Lower leg skin (tissue), 3 donors: ENCODE measurements at regions not wholly inside any gene's neighbourhood (a gene's known extent, or its start where the extent isn't known, plus 50 kb on each side); places are given as distances from the start of the nearest gene placed in this dataset.

Experiments used
- POLR2A ChIP-seq, 2 donors: fragments of 450-650 bp; IDR thresholded peaks; one replicate each; pipeline ENCODE4 v1.6.1; 2016 to 2017; ENCODE audit warnings: antibody characterized with exemption in 2 of 2, mild to moderate bottlenecking in 1 of 2, moderate library complexity in 1 of 2
- TF ChIP-seq, protein P1 (sequence below), 3 donors: fragments of 450-650 bp; IDR thresholded peaks; one replicate each; pipeline ENCODE4 v1.5.1; 2016; ENCODE audit warnings: antibody characterized with exemption in 3 of 3, mild to moderate bottlenecking in 3 of 3, moderate library complexity in 2 of 3

DNA sequence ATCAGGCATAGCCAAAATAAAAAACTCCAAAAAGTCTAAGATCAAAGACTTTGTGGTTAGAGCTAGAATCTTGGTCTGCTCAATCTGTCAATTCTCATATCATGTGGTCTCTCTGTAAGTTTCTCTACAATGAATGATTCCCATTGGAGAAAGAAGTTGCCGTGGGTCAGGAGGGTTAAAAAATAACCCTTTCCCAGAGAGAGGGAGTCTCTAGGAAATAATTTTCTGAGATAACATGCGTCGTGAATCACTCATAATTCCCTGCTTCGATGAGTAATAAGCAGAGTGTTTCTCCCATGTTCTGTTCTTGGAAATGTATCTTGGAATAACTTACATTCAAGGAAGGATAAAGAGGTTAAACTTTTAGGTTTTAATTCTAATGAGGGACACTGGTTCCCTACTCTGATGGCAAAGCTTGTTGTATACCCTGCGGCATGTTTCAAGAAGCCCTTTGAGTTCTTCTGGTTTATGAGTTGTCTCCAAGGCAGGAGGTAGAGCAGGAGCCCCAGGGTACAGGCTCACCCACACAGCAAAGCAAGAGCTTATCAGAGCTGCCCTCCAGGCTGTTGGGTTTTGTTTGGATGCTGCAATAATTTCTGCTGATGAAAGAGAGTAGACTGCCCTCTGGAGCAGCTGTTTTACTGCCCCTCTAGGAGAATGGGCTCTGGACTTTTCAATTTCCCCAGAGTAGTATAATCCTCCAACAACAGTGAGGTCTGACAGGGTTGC lies 599.1 kb downstream of the QKI start:
- TF ChIP-seq, protein P1, sequence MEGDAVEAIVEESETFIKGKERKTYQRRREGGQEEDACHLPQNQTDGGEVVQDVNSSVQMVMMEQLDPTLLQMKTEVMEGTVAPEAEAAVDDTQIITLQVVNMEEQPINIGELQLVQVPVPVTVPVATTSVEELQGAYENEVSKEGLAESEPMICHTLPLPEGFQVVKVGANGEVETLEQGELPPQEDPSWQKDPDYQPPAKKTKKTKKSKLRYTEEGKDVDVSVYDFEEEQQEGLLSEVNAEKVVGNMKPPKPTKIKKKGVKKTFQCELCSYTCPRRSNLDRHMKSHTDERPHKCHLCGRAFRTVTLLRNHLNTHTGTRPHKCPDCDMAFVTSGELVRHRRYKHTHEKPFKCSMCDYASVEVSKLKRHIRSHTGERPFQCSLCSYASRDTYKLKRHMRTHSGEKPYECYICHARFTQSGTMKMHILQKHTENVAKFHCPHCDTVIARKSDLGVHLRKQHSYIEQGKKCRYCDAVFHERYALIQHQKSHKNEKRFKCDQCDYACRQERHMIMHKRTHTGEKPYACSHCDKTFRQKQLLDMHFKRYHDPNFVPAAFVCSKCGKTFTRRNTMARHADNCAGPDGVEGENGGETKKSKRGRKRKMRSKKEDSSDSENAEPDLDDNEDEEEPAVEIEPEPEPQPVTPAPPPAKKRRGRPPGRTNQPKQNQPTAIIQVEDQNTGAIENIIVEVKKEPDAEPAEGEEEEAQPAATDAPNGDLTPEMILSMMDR (IDR thresholded peaks at IDR 0.05): no peak
- TF ChIP-seq POLR2A (IDR thresholded peaks at IDR 0.05): no peak
